WTC11 (cell line): ENCODE measurements at regions not wholly inside any gene's neighbourhood (a gene's known extent, or its start where the extent isn't known, plus 50 kb on each side); places are given as distances from the start of the nearest gene placed in this dataset.

ENCODE experiments used
- ATF2 ChIP-seq: sonication (generic); formaldehyde crosslinking; IDR thresholded peaks from 2 replicates; pipeline ENCODE4 v1.8.1; 2022; ENCODE audit warnings: low read depth, missing genetic modification reagents, borderline replicate concordance
- E2F1 ChIP-seq: sonication (generic); formaldehyde crosslinking; IDR thresholded peaks from 2 replicates; pipeline ENCODE4 v1.8.0; 2022; ENCODE audit warnings: mild to moderate bottlenecking, missing genetic modification reagents
- GTF2I ChIP-seq: fragments of 250-450 bp; sonication (Bioruptor Pico); conservative IDR thresholded peaks from 2 replicates; pipeline ENCODE4 v1.4.0; 2021; ENCODE audit warnings: mild to moderate bottlenecking
- IRF2 ChIP-seq: sonication (generic); formaldehyde crosslinking; IDR thresholded peaks from 2 replicates; pipeline ENCODE4 v1.8.0; 2022; ENCODE audit warnings: low read depth, missing genetic modification reagents, borderline replicate concordance
- KAT7 ChIP-seq: sonication (generic); formaldehyde crosslinking; IDR thresholded peaks from 2 replicates; pipeline ENCODE4 v1.8.1; 2023; ENCODE audit warnings: missing genetic modification reagents, mild to moderate bottlenecking, borderline replicate concordance
- MXD4 ChIP-seq: fragments of 250-450 bp; sonication (Bioruptor Pico); IDR thresholded peaks from 2 replicates; pipeline ENCODE4 v1.8.0; 2021; ENCODE audit warnings: mild to moderate bottlenecking, moderate library complexity, borderline replicate concordance
- NFYB ChIP-seq: sonication (generic); formaldehyde crosslinking; conservative IDR thresholded peaks from 2 replicates; pipeline ENCODE4 v1.8.0; 2022; ENCODE audit warnings: low read depth, missing genetic modification reagents
- NR1H2 ChIP-seq: sonication (generic); formaldehyde crosslinking; IDR thresholded peaks from 2 replicates; pipeline ENCODE4 v1.9.0; 2021; ENCODE audit warnings: mild to moderate bottlenecking, moderate library complexity, missing genetic modification reagents
- TEAD1 ChIP-seq: sonication (generic); formaldehyde crosslinking; IDR thresholded peaks from 2 replicates; pipeline ENCODE4 v1.8.0; 2022; ENCODE audit warnings: mild to moderate bottlenecking, missing genetic modification reagents
- ZBTB21 ChIP-seq: sonication (generic); formaldehyde crosslinking; IDR thresholded peaks from 2 replicates; pipeline ENCODE4 v1.8.1; 2023; ENCODE audit warnings: mild to moderate bottlenecking, missing genetic modification reagents, borderline replicate concordance
- ZBTB43 ChIP-seq: sonication (generic); formaldehyde crosslinking; IDR thresholded peaks from 2 replicates; pipeline ENCODE4 v1.8.1; 2023; ENCODE audit warnings: mild to moderate bottlenecking, missing genetic modification reagents
- ZNF121 ChIP-seq: sonication (generic); formaldehyde crosslinking; IDR thresholded peaks from 2 replicates; pipeline ENCODE4 v1.8.0; 2023; ENCODE audit warnings: missing genetic modification reagents
- ZNF396 ChIP-seq: fragments of 250-450 bp; sonication (Bioruptor Pico); IDR thresholded peaks from 2 replicates; pipeline ENCODE4 v1.8.0; 2021; ENCODE audit warnings: mild to moderate bottlenecking, moderate library complexity, borderline replicate concordance
- ZNF532 ChIP-seq: fragments of 250-450 bp; sonication (Bioruptor Pico); IDR thresholded peaks from 2 replicates; pipeline ENCODE4 v1.9.0; 2021; ENCODE audit warnings: mild to moderate bottlenecking, borderline replicate concordance
- TF ChIP-seq, protein P1 (sequence below): sonication (generic); formaldehyde crosslinking; IDR thresholded peaks from 2 replicates; pipeline ENCODE4 v1.8.0; 2022; ENCODE audit warnings: missing genetic modification reagents
- TF ChIP-seq, protein P2 (sequence below): sonication (generic); formaldehyde crosslinking; IDR thresholded peaks from 2 replicates; pipeline ENCODE4 v1.8.1; 2023; ENCODE audit warnings: mild to moderate bottlenecking, missing genetic modification reagents, moderate library complexity
- TF ChIP-seq, protein P3 (sequence below): fragments of 250-450 bp; sonication (Bioruptor Pico); IDR thresholded peaks from 2 replicates; pipeline ENCODE4 v1.8.0; 2021; ENCODE audit warnings: mild to moderate bottlenecking
- TF ChIP-seq, protein P4 (sequence below): sonication (generic); formaldehyde crosslinking; IDR thresholded peaks from 2 replicates; pipeline ENCODE4 v1.8.1; 2023; ENCODE audit warnings: mild to moderate bottlenecking, missing genetic modification reagents
- TF ChIP-seq, protein P5 (sequence below): sonication (generic); formaldehyde crosslinking; conservative IDR thresholded peaks from 2 replicates; pipeline ENCODE4 v1.8.1; 2022; ENCODE audit warnings: mild to moderate bottlenecking, missing genetic modification reagents

- no peak for TF ChIP-seq ATF2 (CRISPR knock-in tag)
- TF ChIP-seq GTF2I (CRISPR knock-in tag): no peak
- TF ChIP-seq, protein P1, sequence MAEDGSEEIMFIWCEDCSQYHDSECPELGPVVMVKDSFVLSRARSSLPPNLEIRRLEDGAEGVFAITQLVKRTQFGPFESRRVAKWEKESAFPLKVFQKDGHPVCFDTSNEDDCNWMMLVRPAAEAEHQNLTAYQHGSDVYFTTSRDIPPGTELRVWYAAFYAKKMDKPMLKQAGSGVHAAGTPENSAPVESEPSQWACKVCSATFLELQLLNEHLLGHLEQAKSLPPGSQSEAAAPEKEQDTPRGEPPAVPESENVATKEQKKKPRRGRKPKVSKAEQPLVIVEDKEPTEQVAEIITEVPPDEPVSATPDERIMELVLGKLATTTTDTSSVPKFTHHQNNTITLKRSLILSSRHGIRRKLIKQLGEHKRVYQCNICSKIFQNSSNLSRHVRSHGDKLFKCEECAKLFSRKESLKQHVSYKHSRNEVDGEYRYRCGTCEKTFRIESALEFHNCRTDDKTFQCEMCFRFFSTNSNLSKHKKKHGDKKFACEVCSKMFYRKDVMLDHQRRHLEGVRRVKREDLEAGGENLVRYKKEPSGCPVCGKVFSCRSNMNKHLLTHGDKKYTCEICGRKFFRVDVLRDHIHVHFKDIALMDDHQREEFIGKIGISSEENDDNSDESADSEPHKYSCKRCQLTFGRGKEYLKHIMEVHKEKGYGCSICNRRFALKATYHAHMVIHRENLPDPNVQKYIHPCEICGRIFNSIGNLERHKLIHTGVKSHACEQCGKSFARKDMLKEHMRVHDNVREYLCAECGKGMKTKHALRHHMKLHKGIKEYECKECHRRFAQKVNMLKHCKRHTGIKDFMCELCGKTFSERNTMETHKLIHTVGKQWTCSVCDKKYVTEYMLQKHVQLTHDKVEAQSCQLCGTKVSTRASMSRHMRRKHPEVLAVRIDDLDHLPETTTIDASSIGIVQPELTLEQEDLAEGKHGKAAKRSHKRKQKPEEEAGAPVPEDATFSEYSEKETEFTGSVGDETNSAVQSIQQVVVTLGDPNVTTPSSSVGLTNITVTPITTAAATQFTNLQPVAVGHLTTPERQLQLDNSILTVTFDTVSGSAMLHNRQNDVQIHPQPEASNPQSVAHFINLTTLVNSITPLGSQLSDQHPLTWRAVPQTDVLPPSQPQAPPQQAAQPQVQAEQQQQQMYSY: no peak
- no peak for TF ChIP-seq KAT7 (CRISPR knock-in tag)
- no peak for TF ChIP-seq NFYB (CRISPR knock-in tag)
- no peak for TF ChIP-seq ZNF121 (CRISPR knock-in tag)
- no peak for TF ChIP-seq E2F1 (CRISPR knock-in tag)
- TF ChIP-seq, protein P2, sequence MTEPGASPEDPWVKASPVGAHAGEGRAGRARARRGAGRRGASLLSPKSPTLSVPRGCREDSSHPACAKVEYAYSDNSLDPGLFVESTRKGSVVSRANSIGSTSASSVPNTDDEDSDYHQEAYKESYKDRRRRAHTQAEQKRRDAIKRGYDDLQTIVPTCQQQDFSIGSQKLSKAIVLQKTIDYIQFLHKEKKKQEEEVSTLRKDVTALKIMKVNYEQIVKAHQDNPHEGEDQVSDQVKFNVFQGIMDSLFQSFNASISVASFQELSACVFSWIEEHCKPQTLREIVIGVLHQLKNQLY (CRISPR knock-in tag): 0 out of 2 replicates have a peak, but pooled peaks have one; percentile 76
- TF ChIP-seq NR1H2 (CRISPR knock-in tag): no peak
- TF ChIP-seq TEAD1: no peak
- no peak for TF ChIP-seq ZBTB21 (CRISPR knock-in tag)
- no peak for TF ChIP-seq ZNF396 (CRISPR knock-in tag)
- TF ChIP-seq, protein P3, sequence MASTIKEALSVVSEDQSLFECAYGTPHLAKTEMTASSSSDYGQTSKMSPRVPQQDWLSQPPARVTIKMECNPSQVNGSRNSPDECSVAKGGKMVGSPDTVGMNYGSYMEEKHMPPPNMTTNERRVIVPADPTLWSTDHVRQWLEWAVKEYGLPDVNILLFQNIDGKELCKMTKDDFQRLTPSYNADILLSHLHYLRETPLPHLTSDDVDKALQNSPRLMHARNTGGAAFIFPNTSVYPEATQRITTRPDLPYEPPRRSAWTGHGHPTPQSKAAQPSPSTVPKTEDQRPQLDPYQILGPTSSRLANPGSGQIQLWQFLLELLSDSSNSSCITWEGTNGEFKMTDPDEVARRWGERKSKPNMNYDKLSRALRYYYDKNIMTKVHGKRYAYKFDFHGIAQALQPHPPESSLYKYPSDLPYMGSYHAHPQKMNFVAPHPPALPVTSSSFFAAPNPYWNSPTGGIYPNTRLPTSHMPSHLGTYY (CRISPR knock-in tag): no peak
- TF ChIP-seq, protein P4, sequence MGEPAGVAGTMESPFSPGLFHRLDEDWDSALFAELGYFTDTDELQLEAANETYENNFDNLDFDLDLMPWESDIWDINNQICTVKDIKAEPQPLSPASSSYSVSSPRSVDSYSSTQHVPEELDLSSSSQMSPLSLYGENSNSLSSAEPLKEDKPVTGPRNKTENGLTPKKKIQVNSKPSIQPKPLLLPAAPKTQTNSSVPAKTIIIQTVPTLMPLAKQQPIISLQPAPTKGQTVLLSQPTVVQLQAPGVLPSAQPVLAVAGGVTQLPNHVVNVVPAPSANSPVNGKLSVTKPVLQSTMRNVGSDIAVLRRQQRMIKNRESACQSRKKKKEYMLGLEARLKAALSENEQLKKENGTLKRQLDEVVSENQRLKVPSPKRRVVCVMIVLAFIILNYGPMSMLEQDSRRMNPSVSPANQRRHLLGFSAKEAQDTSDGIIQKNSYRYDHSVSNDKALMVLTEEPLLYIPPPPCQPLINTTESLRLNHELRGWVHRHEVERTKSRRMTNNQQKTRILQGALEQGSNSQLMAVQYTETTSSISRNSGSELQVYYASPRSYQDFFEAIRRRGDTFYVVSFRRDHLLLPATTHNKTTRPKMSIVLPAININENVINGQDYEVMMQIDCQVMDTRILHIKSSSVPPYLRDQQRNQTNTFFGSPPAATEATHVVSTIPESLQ: no peak
- TF ChIP-seq ZNF532 (CRISPR knock-in tag): no peak
- no peak for TF ChIP-seq MXD4
- no peak for TF ChIP-seq ZBTB43
- TF ChIP-seq, protein P5, sequence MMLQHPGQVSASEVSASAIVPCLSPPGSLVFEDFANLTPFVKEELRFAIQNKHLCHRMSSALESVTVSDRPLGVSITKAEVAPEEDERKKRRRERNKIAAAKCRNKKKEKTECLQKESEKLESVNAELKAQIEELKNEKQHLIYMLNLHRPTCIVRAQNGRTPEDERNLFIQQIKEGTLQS: no peak
- no peak for TF ChIP-seq IRF2 (CRISPR knock-in tag)
These were observed 207.1 kb downstream of the C9orf50 start (continued) for GRCh38 chr9:129413537-129414376.
